Heart right ventricle (tissue), 16 donors: ENCODE measurements at regions not wholly inside any gene's neighbourhood (a gene's known extent, or its start where the extent isn't known, plus 50 kb on each side); places are given as distances from the start of the nearest gene placed in this dataset.

Experiments
- ATAC-seq, 8 donors: fragments of 200-7000 bp; cut with Tn5 transposase; one replicate each; pipeline ENCODE4 v1.9.1; 2020; ENCODE audit warnings: mild to moderate bottlenecking in 8 of 8, moderate library complexity in 8 of 8, moderate number of reproducible peaks in 1 of 8
- DNase-seq, 2 donors: peaks; one replicate each; pipeline ENCODE4 v3.0.0-alpha.2; 2020
- H3K27ac ChIP-seq, 10 donors: fragments of 200-600 bp; sonication (generic) in 2 of 10; one replicate each; pipeline versions ENCODE4 v1.5.0 to v1.8.0; 2020 to 2022; ENCODE audit warnings: mild to moderate bottlenecking in 3 of 10
- H3K27me3 ChIP-seq, 7 donors: fragments of 200-600 bp; one replicate each; pipeline ENCODE4 v1.8.0; 2021 to 2022; ENCODE audit warnings: mild to moderate bottlenecking in 2 of 7
- H3K36me3 ChIP-seq, 9 donors: fragments of 200-600 bp; sonication (generic) in 1 of 9; one replicate each; pipeline versions ENCODE4 v1.5.0 to v1.8.0; 2020 to 2022; ENCODE audit warnings: mild to moderate bottlenecking in 2 of 9
- H3K4me1 ChIP-seq, 9 donors: fragments of 200-600 bp; sonication (generic) in 1 of 9; one replicate each; pipeline versions ENCODE4 v1.5.0 to v1.8.0; 2020 to 2022; ENCODE audit warnings: mild to moderate bottlenecking in 4 of 9
- H3K4me3 ChIP-seq, 10 donors: fragments of 200-600 bp; sonication (generic) in 2 of 10; one replicate each; pipeline versions ENCODE4 v1.5.0 to v1.8.0; 2020 to 2022; ENCODE audit warnings: mild to moderate bottlenecking in 7 of 10, moderate library complexity in 2 of 10
- H3K9me3 ChIP-seq, 11 donors: fragments of 200-600 bp in 10 of 11; sonication (generic) in 2 of 11; one replicate each; pipeline versions ENCODE4 v1.5.0 to v1.8.0; 2013 to 2022; ENCODE audit warnings: mild to moderate bottlenecking in 2 of 11, control low read depth in 1 of 11, moderate library complexity in 1 of 11
- CTCF ChIP-seq, 9 donors: fragments of 200-600 bp; sonication (generic) in 2 of 9; IDR thresholded peaks; one replicate each; pipeline versions ENCODE4 v1.5.0 to v1.8.0; 2021 to 2022; ENCODE audit warnings: antibody characterized with exemption in 9 of 9, mild to moderate bottlenecking in 5 of 9, moderate library complexity in 1 of 9
- WGBS, 2 donors: extraction: QIAGEN DNeasy Blood & Tissue Kit; methylation state at CpG; one replicate each; pipeline ENCODE4 v1.1.7; 2013; ENCODE audit warnings: inconsistent platforms in 1 of 2; 5-methylcytosine and 5-hydroxymethylcytosine counted together
- intact Hi-C, 10 donors: fragments of 100-400 bp; cut with DNase I; formaldehyde crosslinking; loops; one replicate each; pipeline versions ENCODE4 v1.11.1 to v1.14.2; 2022
- donor health status: Arrhythmogenic right ventricular cardiomyopathy.
- donor health status: ischemic (EF 13 %, LVEDD 7.1; RV severe dilation, severe dysfunction).
- donor health status: healthy with polysubstance abuse.
- donor health status: DM: no; HTN: yes; CAD: no.
- donor health status: DM: no; HTN: no; CAD: no.
- donor health status: ischemic (EF 25% LVEDD 6.9; RV normal size, moderate dysfunction).
- donor health status: ischemic (EF 25% LVEDD 5.7; RV mildly dilated, moderate dysfunction).
- donor health status: healthy.
- donor health status: DM: yes; HTN: yes; CAD: no.
- donor health status: Ischemic cardiomyopathy.
- donor health status: ischemic (EF 35%, LVEDD 5.7; RV mildly dilated, moderate dysfunction).
- donor health status: nonischemic (EF 11% LVEDD 7.7; RV severe dilation, severe dysfunction).
- donor health status: DM: yes; HTN: yes; CAD: no.
- donor health status: PGD.
- donor health status: ischemic (EF 29% LVEDD 5.4; RV normal size, mild dysfunction).
- donor health status: nonischemic (EF 23%, LVEDD 6.1; RV moderate dilation, normal function).

DNA sequence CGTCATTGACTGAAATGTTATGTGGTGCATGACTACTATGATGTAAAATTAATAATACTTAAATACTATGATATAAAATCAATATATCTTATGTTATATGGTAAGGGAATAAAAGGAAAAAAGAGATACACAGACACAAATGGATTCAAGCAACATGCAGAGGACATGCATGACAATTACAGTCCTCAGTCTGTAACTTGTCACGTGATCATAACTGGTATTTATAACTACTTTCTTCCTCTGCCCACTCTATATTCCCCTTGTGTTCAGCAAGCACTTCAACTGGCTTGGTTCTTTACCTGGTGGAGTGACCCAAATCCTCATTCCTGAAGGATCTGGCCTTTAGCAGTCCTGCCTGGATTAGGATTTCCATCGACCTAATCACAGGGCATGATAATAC, 104.4 kb upstream of the FAM180A start:
- intact Hi-C loops: no loop called here
- DNase-seq (no peak), ATAC-seq (no peak)
- no peak overlapping the region for H3K27ac ChIP-seq
- 89 to 91% methylated on average over 3 of the region's 3 CpGs for WGBS, 2 donors
- peaks cover 0 to 11% (median 0%) of the 10 kb centered on the region in 11 donors for H3K9me3 ChIP-seq
- no peaks in the 10 kb centered on the region for H3K36me3 ChIP-seq
- H3K4me3 ChIP-seq: no peak overlapping the region
- peaks cover 0 to 12% (median 5%) of the 10 kb centered on the region in 9 donors for H3K4me1 ChIP-seq
- no peaks in the 10 kb centered on the region for H3K27me3 ChIP-seq
- TF ChIP-seq CTCF (IDR thresholded peaks at IDR 0.05): no peak

- TF ChIP-seq CTCF (IDR thresholded peaks at IDR 0.05): no peak
- 74 to 85% methylated on average over 2 of the region's 2 CpGs for WGBS, 2 donors
- Histone ChIP-seq H3K27ac (no peak overlapping the region), H3K9me3 (peaks cover 0 to 6% (median 0%) of the 10 kb centered on the region in 11 donors), H3K27me3 (no peaks in the 10 kb centered on the region), H3K36me3 (no peaks in the 10 kb centered on the region), H3K4me1 (no peaks in the 10 kb centered on the region), H3K4me3 (no peak overlapping the region)
- DNase-seq: no peak
- no peak for ATAC-seq
- intact Hi-C loops: no loop called here
These were observed 98.6 kb upstream of the FAM180A start for GRCh38 chr7:135847242-135847641.

- no peaks in the 10 kb centered on the region for H3K27me3 ChIP-seq
- intact Hi-C loops: no loop called here
- H3K27ac ChIP-seq: no peak overlapping the region
- no peak for ATAC-seq
- WGBS, 2 donors: 90 to 95% methylated on average over 5 of the region's 5 CpGs
- TF ChIP-seq CTCF (IDR thresholded peaks at IDR 0.05): no peak
- no peak for DNase-seq
- H3K4me3 ChIP-seq: no peak overlapping the region
- H3K4me1 ChIP-seq: no peaks in the 10 kb centered on the region
- peaks cover 0 to 4% (median 0%) of the 10 kb centered on the region in 11 donors for H3K9me3 ChIP-seq
- no peaks in the 10 kb centered on the region for H3K36me3 ChIP-seq
These were observed 97.7 kb upstream of the FAM180A start for GRCh38 chr7:135846339-135846738.

- H3K36me3 ChIP-seq: no peaks in the 10 kb centered on the region
- ATAC-seq: no peak
- no peaks in the 10 kb centered on the region for H3K4me1 ChIP-seq
- 92 to 94% methylated on average over 3 of the region's 3 CpGs for WGBS, 2 donors
- intact Hi-C loops: no loop called here
- no peak for DNase-seq
- no peak overlapping the region for H3K4me3 ChIP-seq
- H3K9me3 ChIP-seq: peaks cover 0 to 4% (median 0%) of the 10 kb centered on the region in 11 donors
- H3K27me3 ChIP-seq: no peaks in the 10 kb centered on the region
- no peak for TF ChIP-seq CTCF (IDR thresholded peaks at IDR 0.05)
- H3K27ac ChIP-seq: no peak overlapping the region
These were observed 96.9 kb upstream of the FAM180A start for GRCh38 chr7:135845415-135846075.
